Uterus (tissue), 3 donors: ENCODE measurements at regions not wholly inside any gene's neighbourhood (a gene's known extent, or its start where the extent isn't known, plus 50 kb on each side); places are given as distances from the start of the nearest gene placed in this dataset.

ENCODE experiments used
- DNase-seq, 2 donors: peaks; one replicate each; pipeline ENCODE4 v3.0.0-alpha.2; 2019 to 2020
- H3K27ac ChIP-seq, 2 donors: fragments of 200-600 bp; sonication (generic); 1 replicate in 1 of 2; 2 replicates in 1 of 2; pipeline ENCODE4 v1.5.1; 2016 to 2018
- H3K27me3 ChIP-seq, 2 donors: fragments of 200-600 bp; sonication (generic); one replicate each; pipeline ENCODE4 v1.5.1; 2018 to 2019; ENCODE audit warnings: control low read depth in 1 of 2
- H3K36me3 ChIP-seq, 2 donors: fragments of 200-600 bp; sonication (generic); one replicate each; pipeline ENCODE4 v1.5.1; 2019; ENCODE audit warnings: control low read depth in 1 of 2
- H3K4me1 ChIP-seq, 2 donors: fragments of 200-600 bp; sonication (generic); one replicate each; pipeline ENCODE4 v1.5.1; 2018 to 2019; ENCODE audit warnings: control low read depth in 1 of 2
- H3K4me3 ChIP-seq, 2 donors: fragments of 200-600 bp; sonication (generic); 1 replicate in 1 of 2; 2 replicates in 1 of 2; pipeline ENCODE4 v1.5.1; 2018 to 2019; ENCODE audit warnings: mild to moderate bottlenecking in 1 of 2
- H3K9me3 ChIP-seq, 2 donors: fragments of 200-600 bp; sonication (generic); one replicate each; pipeline ENCODE4 v1.5.1; 2019; ENCODE audit warnings: control low read depth in 1 of 2
- CTCF ChIP-seq, 4 experiments: fragments of 200-600 bp in 2 of 4; fragments of 450-650 bp in 2 of 4; sonication (generic) in 2 of 4; IDR thresholded peaks; one replicate each; pipeline ENCODE4 v1.5.1; 2016 to 2019; ENCODE audit warnings: antibody characterized with exemption in 4 of 4, mild to moderate bottlenecking in 2 of 4, moderate library complexity in 1 of 4
- POLR2A ChIP-seq, 2 donors: fragments of 450-650 bp; IDR thresholded peaks; one replicate each; pipeline ENCODE4 v1.6.1; 2016; ENCODE audit warnings: antibody characterized with exemption in 2 of 2, mild to moderate bottlenecking in 1 of 2, moderate library complexity in 1 of 2
- intact Hi-C: fragments of 100-400 bp; cut with DNase I; formaldehyde crosslinking; loops from one replicate; pipeline ENCODE4 v1.15.1; 2023; ENCODE audit warnings: low total_unique reads
- donor health status: DM: yes; HTN: yes; CAD: no.

GRCh38 chr4:126209147-126209546, 894.4 kb downstream of the FAT4 start:
- no peaks in the 10 kb centered on the region for H3K9me3 ChIP-seq
- no peak for DNase-seq
- H3K4me3 ChIP-seq: no peak overlapping the region
- no peaks in the 10 kb centered on the region for H3K27me3 ChIP-seq
- intact Hi-C loops: no loop called here
- no peaks in the 10 kb centered on the region for H3K36me3 ChIP-seq
- TF ChIP-seq CTCF (IDR thresholded peaks at IDR 0.05) (no peak), POLR2A (IDR thresholded peaks at IDR 0.05) (no peak)
- H3K27ac ChIP-seq: no peak overlapping the region
- H3K4me1 ChIP-seq: no peaks in the 10 kb centered on the region

- no peak for DNase-seq
- Histone ChIP-seq H3K9me3 (no peaks in the 10 kb centered on the region), H3K27me3 (no peaks in the 10 kb centered on the region), H3K36me3 (no peaks in the 10 kb centered on the region), H3K4me3 (no peak overlapping the region), H3K4me1 (no peaks in the 10 kb centered on the region), H3K27ac (no peak overlapping the region)
- intact Hi-C loops: no loop called here
- TF ChIP-seq POLR2A (IDR thresholded peaks at IDR 0.05) (no peak), CTCF (IDR thresholded peaks at IDR 0.05) (no peak)
Measured at GRCh38 chr4:126213996-126214395, 899.2 kb downstream of the FAT4 start.

GRCh38 chr4:126215759-126216158, 901.0 kb downstream of the FAT4 start:
- TF ChIP-seq POLR2A (IDR thresholded peaks at IDR 0.05) (no peak), CTCF (IDR thresholded peaks at IDR 0.05) (no peak)
- DNase-seq: no peak
- Histone ChIP-seq H3K4me1 (no peaks in the 10 kb centered on the region), H3K36me3 (no peaks in the 10 kb centered on the region), H3K27me3 (no peaks in the 10 kb centered on the region), H3K27ac (no peak overlapping the region), H3K9me3 (no peaks in the 10 kb centered on the region), H3K4me3 (no peak overlapping the region)
- intact Hi-C loops: no loop called here

GRCh38 chr4:126216611-126217010, 901.9 kb downstream of the FAT4 start:
- H3K9me3 ChIP-seq: no peaks in the 10 kb centered on the region
- no peaks in the 10 kb centered on the region for H3K4me1 ChIP-seq
- no peak for TF ChIP-seq CTCF (IDR thresholded peaks at IDR 0.05)
- no peak for TF ChIP-seq POLR2A (IDR thresholded peaks at IDR 0.05)
- intact Hi-C loops: no loop called here
- H3K27me3 ChIP-seq: no peaks in the 10 kb centered on the region
- no peak overlapping the region for H3K4me3 ChIP-seq
- DNase-seq: no peak
- H3K36me3 ChIP-seq: no peaks in the 10 kb centered on the region
- no peak overlapping the region for H3K27ac ChIP-seq

- intact Hi-C loops: no loop called here
- Histone ChIP-seq H3K27ac (no peak overlapping the region), H3K4me1 (no peaks in the 10 kb centered on the region)
Measured at GRCh38 chr4:126221282-126221681, 906.5 kb downstream of the FAT4 start.

More at GRCh38 chr4:126221282-126221681, 906.5 kb downstream of the FAT4 start:
- no peaks in the 10 kb centered on the region for H3K9me3 ChIP-seq
- DNase-seq: no peak
- H3K27me3 ChIP-seq: no peaks in the 10 kb centered on the region
- TF ChIP-seq CTCF (IDR thresholded peaks at IDR 0.05): no peak
- no peak for TF ChIP-seq POLR2A (IDR thresholded peaks at IDR 0.05)
- no peaks in the 10 kb centered on the region for H3K36me3 ChIP-seq
- no peak overlapping the region for H3K4me3 ChIP-seq
